GM10266 (cell line): ENCODE measurements at regions not wholly inside any gene's neighbourhood (a gene's known extent, or its start where the extent isn't known, plus 50 kb on each side); places are given as distances from the start of the nearest gene placed in this dataset.

Experiments used
- DNase-seq: peaks from one replicate; pipeline ENCODE4 v3.0.0; 2012; ENCODE audit errors: extremely low spot score
- CTCF ChIP-seq: IDR thresholded peaks from 2 replicates; pipeline ENCODE4 v1.5.1; 2012; ENCODE audit warnings: mild to moderate bottlenecking, low read depth; ENCODE audit not compliant: control insufficient read depth, insufficient read depth; ENCODE audit errors: missing control alignments

GRCh38 chr22:47543447-47543846, 781.0 kb downstream of the TBC1D22A start:
- TF ChIP-seq CTCF = no peak
- DNase-seq = no peak

- no peak for TF ChIP-seq CTCF
- no peak for DNase-seq
Measured at GRCh38 chr22:47540011-47540410, 777.6 kb downstream of the TBC1D22A start.

GRCh38 chr22:47539374-47539773, 776.9 kb downstream of the TBC1D22A start:
- DNase-seq = no peak
- TF ChIP-seq CTCF = no peak

DNA sequence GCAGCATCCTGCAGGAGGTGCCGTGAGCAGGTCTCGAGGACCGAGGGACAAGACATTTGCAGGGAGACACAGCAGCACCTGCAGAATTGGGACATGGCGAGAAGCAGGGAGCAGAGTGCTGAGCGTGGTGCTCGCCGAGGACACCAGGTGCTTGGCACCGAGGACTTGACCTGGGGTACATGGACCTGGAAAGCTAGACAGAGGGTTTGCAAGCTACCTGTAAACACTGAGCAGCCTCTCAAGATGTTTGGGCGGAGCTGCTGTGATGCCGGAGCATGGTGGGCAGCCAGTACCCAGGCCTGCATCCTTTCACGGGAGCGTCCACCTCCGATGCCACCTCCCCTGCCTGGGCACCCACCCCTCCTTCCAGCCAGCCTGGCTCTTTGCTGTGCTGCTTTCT, 773.2 kb downstream of the TBC1D22A start:
- no peak for TF ChIP-seq CTCF
- no peak for DNase-seq

DNA sequence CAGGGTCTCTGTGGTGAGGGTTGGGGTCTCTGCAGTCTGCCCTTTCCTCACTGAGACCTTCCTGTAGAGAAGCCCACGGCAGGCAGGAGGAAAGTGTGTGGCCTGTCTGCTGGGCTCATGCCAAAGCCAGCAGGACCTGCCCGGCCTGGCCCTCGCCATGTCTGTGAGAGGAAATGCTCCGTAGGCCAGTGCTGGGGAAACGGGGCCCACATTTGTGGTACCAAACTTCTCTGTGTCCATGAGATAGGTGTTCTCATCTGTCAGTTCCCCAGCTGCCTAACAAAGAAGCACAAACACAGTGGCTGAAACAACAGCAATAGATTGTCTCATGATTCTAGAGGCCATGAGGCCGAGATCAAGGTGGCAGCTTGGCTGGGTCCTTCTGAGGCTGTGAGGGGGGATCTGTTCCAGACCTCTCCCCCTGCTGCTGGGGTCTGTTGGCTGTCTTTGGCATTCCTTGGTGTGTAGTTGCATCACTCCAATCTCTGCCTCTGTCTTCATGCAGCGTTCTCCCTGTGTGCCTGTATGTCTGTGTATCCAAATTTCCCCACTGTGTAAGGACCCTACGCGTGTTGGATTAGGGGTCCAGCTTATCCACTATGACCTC, 772.5 kb downstream of the TBC1D22A start:
- no peak for TF ChIP-seq CTCF
- DNase-seq = no peak

DNA sequence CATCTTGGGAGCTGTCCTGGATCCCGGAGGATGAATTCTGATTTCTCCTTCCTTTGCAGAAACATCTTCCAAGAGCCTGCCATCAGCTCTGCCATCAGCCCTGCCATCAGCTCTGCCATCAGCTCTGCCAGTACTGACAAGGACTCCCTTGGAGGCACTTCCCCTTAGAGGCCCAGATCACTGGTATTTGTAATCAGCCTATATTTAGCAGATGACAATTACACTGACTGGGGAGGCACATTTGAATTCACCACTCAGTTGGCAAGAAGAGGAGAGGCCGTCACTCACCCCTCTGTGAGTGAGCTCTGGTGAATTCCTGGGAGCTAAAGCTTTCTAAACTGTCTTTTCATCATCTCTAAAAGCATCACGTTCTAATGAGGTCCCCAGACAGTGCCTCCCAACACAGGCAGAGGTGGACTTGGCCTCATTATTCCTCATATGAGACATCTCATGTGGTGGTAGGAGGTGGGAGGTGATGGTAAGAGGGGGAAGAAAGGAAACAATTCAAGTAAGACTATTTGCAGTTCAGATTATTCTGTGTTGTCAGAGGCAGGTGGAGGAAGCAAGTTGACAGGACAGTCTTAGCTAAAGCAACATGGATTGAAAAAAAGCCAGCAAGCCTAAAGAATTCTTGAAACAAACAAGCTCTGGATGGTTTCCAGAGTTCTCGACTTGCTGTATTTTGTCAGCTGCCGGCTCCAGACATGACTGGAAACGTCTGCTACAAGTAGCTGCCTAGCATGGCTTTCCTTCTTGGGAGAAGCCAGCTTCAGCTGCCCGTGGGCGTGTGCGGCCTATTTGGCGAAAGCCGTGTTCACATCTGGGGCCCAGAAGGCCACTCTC, 771.7 kb downstream of the TBC1D22A start:
- DNase-seq = no peak
- no peak for TF ChIP-seq CTCF

DNA sequence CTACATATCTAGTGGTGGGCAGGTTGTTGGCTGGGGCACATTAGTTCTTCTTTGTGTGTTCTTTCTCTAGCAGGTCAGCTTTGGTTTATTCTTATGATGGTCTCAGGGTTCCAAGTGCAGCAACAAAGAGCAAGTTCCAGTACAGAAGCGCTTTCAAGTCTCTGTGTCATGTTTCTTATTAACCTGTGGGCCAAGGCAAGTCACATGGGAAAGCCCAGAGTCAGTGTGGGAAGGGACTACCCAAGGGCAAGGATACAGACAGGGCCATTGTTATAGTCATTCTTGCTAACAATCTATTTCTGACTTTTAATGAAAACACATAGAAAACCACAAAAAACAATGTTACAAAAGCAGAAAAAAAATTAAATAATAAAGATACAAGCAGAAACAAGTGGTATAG, 754.6 kb downstream of the TBC1D22A start:
- TF ChIP-seq CTCF = no peak
- no peak for DNase-seq
